ENCODE measurements at regions not wholly inside any gene's neighbourhood (a gene's known extent, or its start where the extent isn't known, plus 50 kb on each side); places are given as distances from the start of the nearest gene placed in this dataset.
A peak's percentile ranks its signal among the peaks of the same experiment; 100 is the strongest.
"Not testable (repeated sequence)": the region's sequence is repeated elsewhere in the genome, so short reads cannot be mapped to it uniquely, and the experiment has no call there.

GRCh38 chr3:146770881-146771280 is 165.7 kb upstream of the PLSCR5 start:
- no peak for DNase-seq

GRCh38 chr3:146770301-146770700 is 165.2 kb upstream of the PLSCR5 start:
- no peak for DNase-seq

- DNase-seq, result no peak
These were observed 152.6 kb upstream of the PLSCR5 start for GRCh38 chr3:146757759-146758158.

GRCh38 chr3:146750196-146750595 is 145.1 kb upstream of the PLSCR5 start:
- DNase-seq, result no peak

- DNase-seq, result peak in 1 of 56 donors; percentile 4
These were observed 142.8 kb upstream of the PLSCR5 start for GRCh38 chr3:146747928-146748327.

GRCh38 chr3:146747051-146747450 is 141.9 kb upstream of the PLSCR5 start:
- DNase-seq, result no peak

GRCh38 chr3:146746190-146746589 is 141.0 kb upstream of the PLSCR5 start:
- DNase-seq, result no peak

- no peak for DNase-seq
These were observed 134.1 kb upstream of the PLSCR5 start for GRCh38 chr3:146739203-146739671.

- no peak for DNase-seq
These were observed 127.2 kb upstream of the PLSCR5 start for GRCh38 chr3:146732325-146732724.

- no peak for DNase-seq
These were observed 110.0 kb upstream of the PLSCR5 start for GRCh38 chr3:146715170-146715569.

- DNase-seq, result no peak
These were observed 107.7 kb upstream of the PLSCR5 start for GRCh38 chr3:146712806-146713205.

GRCh38 chr3:146709969-146710368 is 104.8 kb upstream of the PLSCR5 start:
- DNase-seq, result no peak

- no peak for DNase-seq
These were observed 100.1 kb upstream of the PLSCR5 start for GRCh38 chr3:146705225-146705624.

GRCh38 chr3:146702237-146702636 is 97.1 kb upstream of the PLSCR5 start:
- DNase-seq, result no peak

GRCh38 chr3:146701246-146701645 is 96.1 kb upstream of the PLSCR5 start:
- DNase-seq, result no peak

- not testable (repeated sequence) for DNase-seq
These were observed 94.9 kb upstream of the PLSCR5 start for GRCh38 chr3:146700025-146700424.

- no peak for DNase-seq
These were observed 87.1 kb upstream of the PLSCR5 start for GRCh38 chr3:146692254-146692653.

GRCh38 chr3:146685050-146685814 is 80.1 kb upstream of the PLSCR5 start:
- DNase-seq, result no peak

GRCh38 chr3:146682171-146682570 is 77.0 kb upstream of the PLSCR5 start:
- DNase-seq, result no peak

- DNase-seq, result no peak
These were observed 75.5 kb upstream of the PLSCR5 start for GRCh38 chr3:146680617-146681016.

GRCh38 chr3:146679995-146680394 is 74.8 kb upstream of the PLSCR5 start:
- DNase-seq, result no peak

- DNase-seq, result no peak
These were observed 74.0 kb upstream of the PLSCR5 start for GRCh38 chr3:146679191-146679590.

GRCh38 chr3:146672941-146673340 is 67.8 kb upstream of the PLSCR5 start:
- no peak for DNase-seq

- no peak for DNase-seq
These were observed 59.3 kb upstream of the PLSCR5 start for GRCh38 chr3:146664403-146664802.
